HAP-1 (cell line): ENCODE measurements at regions not wholly inside any gene's neighbourhood (a gene's known extent, or its start where the extent isn't known, plus 50 kb on each side); places are given as distances from the start of the nearest gene placed in this dataset.
"Not testable (repeated sequence)": the region's sequence is repeated elsewhere in the genome, so short reads cannot be mapped to it uniquely, and the experiment has no call there.

Source experiments
- DNase-seq, 2 experiments: peaks; one replicate each; pipeline ENCODE4 v3.0.0-alpha.2; 2016 to 2020; ENCODE audit warnings: low spot score in 2 of 2
- H3K27me3 ChIP-seq: fragments of 250-450 bp; sonication (Bioruptor Pico); 2 replicates; pipeline ENCODE4 v1.5.1; 2020; ENCODE audit warnings: low read depth, mild to moderate bottlenecking, moderate library complexity
- H3K36me3 ChIP-seq: fragments of 250-450 bp; sonication (Bioruptor Pico); replicated peaks from 2 replicates; pipeline ENCODE4 v1.5.1; 2020; ENCODE audit warnings: mild to moderate bottlenecking
- H3K4me1 ChIP-seq: fragments of 250-450 bp; sonication (Bioruptor Pico); 2 replicates; pipeline ENCODE4 v1.5.1; 2020; ENCODE audit warnings: mild to moderate bottlenecking
- H3K4me3 ChIP-seq: fragments of 250-450 bp; sonication (Bioruptor Pico); 2 replicates; pipeline ENCODE4 v1.5.1; 2020; ENCODE audit warnings: mild to moderate bottlenecking, moderate library complexity
- H3K9me3 ChIP-seq: fragments of 250-450 bp; sonication (Bioruptor Pico); 2 replicates; pipeline ENCODE4 v1.5.1; 2020; ENCODE audit warnings: mild to moderate bottlenecking, moderate library complexity
- in situ Hi-C: fragments of 300-500 bp; cut with MboI; formaldehyde crosslinking; loops from 3 replicates; pipeline ENCODE4 v1.14.3; 2020; ENCODE audit warnings: low sequenced_read_pairs, inconsistent platforms, mixed read lengths

DNA sequence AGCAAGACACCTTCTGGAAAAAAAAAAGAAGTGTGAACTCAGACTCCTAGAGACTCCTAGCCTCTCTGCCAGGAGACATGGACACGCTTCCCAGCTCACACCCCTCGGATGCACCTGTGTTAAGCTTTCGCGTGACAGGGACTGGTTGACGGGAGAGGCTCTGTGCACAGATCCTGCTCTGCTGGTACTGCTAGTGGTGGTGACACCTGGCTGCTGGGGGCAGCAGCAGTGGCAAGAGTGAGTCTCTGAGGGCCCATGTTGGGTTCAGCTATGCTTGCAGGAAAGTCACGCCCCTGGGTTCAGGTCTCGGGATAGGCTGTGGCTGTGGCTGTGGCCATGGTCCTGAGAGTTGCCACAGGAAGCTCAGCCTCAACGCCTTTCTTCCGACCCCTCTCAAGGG is 81.1 kb downstream of the XRCC2 start:
- no peak for DNase-seq
- in situ Hi-C loops = no loop called here
- no peak overlapping the region for H3K4me3 ChIP-seq

DNA sequence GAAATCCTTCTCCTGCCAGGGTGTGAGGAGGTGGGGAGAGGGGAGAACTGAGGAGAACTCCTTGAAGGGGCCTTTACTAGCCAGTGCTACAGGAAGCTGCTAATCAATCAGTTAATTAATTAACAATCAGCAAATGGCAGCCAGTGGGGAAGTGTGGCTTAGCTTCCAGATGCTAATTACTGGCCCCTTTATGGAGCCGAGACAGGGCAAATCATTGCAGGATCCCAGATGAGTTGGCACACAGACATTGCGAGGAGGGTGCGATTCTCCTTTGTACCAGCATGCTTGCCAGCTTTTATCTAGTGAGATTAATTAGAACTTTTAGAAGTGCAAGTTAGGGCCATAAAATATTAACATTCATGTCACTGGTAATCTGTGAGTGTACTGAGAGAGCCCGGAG is 84.0 kb downstream of the XRCC2 start:
- no peak for DNase-seq
- no peak overlapping the region for H3K4me3 ChIP-seq
- H3K9me3 ChIP-seq = no peaks in the 10 kb centered on the region
- in situ Hi-C loops = no loop called here
- H3K36me3 ChIP-seq = no peaks in the 10 kb centered on the region
- H3K27me3 ChIP-seq = no peaks in the 10 kb centered on the region
- H3K4me1 ChIP-seq = no peaks in the 10 kb centered on the region

More for the DNA sequence above, 81.1 kb downstream of the XRCC2 start:
- H3K36me3 ChIP-seq = no peaks in the 10 kb centered on the region
- H3K9me3 ChIP-seq = no peaks in the 10 kb centered on the region
- H3K4me1 ChIP-seq = no peaks in the 10 kb centered on the region
- no peaks in the 10 kb centered on the region for H3K27me3 ChIP-seq

DNA sequence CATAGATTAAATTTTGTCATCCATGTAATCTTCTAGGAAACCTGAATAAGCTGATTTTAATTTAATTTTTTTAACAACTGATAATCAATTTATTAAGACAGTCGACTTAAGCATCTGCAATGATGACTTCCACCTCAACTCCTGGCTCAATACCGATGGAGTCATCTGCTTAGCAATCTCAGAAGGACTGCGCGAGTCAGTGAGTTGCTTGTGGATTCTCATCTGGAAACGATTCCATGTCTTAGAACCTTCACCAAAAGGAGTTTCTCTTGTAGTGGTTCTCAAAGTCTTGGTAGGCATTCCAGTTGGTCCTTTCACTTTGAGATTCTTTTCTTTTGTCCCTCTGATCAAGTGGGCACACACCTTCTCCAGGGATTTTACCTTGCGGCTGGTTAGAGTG is 85.5 kb downstream of the XRCC2 start:
- in situ Hi-C loops = no loop called here
- Histone ChIP-seq H3K4me1 (no peaks in the 10 kb centered on the region), H3K4me3 (no peak overlapping the region), H3K9me3 (no peaks in the 10 kb centered on the region), H3K36me3 (no peaks in the 10 kb centered on the region), H3K27me3 (no peaks in the 10 kb centered on the region)
- no peak for DNase-seq

DNA sequence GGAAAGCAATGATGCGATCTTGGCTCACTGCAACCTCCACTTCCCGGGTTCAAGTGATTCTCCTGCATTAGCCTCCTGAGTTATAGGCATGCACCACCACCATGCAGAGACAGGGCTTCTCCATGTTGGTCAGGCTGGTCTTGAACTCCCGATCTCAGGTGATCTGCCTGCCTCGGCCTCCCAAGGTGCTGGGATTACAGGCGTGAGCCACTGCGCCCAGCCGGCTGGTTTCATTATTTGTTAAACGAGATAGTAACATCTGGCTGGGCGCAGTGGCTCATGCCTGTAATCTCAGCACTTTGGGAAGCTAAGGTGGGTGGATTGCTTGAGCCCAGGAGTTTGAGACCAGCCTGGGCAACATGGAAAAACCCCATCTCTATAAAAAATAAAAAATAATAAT is 86.1 kb downstream of the XRCC2 start:
- H3K9me3 ChIP-seq, H3K4me3 ChIP-seq, in situ Hi-C loops, H3K36me3 ChIP-seq, H3K27me3 ChIP-seq, DNase-seq, H3K4me1 ChIP-seq: not testable (repeated sequence)

DNA sequence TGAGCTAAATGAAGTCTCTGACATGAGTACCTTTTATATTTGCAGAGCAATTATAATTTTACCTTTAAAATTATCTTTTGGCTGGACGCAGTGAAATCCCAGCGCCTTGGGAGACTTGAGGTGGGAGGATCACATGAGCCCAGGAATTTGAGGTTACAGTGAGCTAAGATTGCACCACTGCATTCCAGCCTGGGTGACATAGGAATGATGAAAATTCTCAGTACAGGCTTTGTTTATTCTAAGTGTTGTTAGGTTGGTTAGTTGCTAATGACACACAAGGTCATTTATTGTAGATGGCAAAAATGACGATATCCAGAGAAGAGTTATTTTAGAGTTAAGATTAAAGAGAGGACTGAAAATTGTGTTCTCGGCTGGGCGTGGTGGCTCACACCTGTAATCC is 87.6 kb downstream of the XRCC2 start:
- H3K4me3 ChIP-seq = no peak overlapping the region
- in situ Hi-C loops = no loop called here
- no peak for DNase-seq
- H3K9me3 ChIP-seq = no peaks in the 10 kb centered on the region
- H3K36me3 ChIP-seq = no peaks in the 10 kb centered on the region
- H3K27me3 ChIP-seq = no peaks in the 10 kb centered on the region
- no peaks in the 10 kb centered on the region for H3K4me1 ChIP-seq

DNA sequence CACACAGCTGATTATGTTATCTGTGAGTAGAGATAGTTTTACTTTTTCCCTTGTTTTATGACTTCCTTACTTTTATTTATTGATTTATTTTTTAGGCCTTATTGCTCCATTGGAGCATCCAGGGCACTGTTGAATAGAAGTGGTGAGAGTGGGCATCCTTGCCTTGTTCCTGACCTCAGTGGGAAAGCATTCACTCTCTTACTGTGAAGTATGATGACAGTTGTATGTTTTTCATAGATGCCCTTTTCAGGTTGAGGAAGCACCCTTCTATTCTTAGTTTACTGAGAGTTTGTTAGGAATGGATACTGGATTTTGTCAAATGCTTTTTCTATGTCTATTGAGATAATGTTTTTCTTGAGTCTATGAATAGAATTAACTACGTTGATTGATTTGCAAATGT is 88.6 kb downstream of the XRCC2 start:
- in situ Hi-C loops = no loop called here
- no peaks in the 10 kb centered on the region for H3K4me1 ChIP-seq
- no peaks in the 10 kb centered on the region for H3K9me3 ChIP-seq
- DNase-seq = no peak
- H3K4me3 ChIP-seq = no peak overlapping the region
- no peaks in the 10 kb centered on the region for H3K36me3 ChIP-seq
- H3K27me3 ChIP-seq = no peaks in the 10 kb centered on the region

DNA sequence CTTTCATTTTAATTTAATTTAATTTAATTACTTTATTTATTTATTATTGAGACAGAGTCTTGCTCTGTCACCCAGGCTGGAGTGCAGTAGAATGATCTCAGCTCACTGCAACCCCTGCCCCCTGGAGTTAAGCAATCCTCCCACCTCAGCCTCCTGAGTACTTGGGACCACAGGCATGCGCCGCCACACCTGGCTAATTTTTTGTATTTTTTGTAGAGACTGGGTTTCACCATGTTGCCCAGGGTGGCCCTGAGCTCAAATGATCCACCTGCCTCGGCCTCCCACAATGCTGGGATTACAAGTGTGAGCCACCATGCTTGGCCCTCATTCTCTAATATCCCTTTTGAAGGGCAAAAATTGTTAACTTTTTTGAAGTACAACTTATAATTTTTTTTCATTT is 92.9 kb downstream of the XRCC2 start:
- no peaks in the 10 kb centered on the region for H3K4me1 ChIP-seq
- H3K36me3 ChIP-seq = no peaks in the 10 kb centered on the region
- H3K27me3 ChIP-seq = no peaks in the 10 kb centered on the region
- no peaks in the 10 kb centered on the region for H3K9me3 ChIP-seq
- in situ Hi-C loops = no loop called here
- no peak overlapping the region for H3K4me3 ChIP-seq
- DNase-seq = no peak

DNA sequence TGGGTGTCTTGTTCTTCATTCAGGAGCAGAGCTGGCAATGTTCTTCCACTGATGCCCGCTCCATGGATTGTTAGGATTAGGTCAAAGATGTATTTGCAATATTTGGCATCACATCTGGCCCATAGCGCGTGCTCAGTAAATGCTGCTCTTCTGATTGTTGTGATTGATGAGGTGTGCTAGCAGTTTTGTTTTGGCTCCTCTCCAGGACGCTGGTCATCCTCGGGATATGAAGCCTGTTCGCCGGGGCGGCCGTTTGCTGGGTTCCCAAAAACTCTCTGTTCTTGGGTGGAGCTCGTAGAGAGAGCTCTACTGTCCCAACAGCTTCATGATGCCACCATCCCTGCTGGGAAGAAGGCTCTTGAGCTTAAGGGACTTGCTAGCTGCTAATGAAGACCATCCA is 96.9 kb downstream of the XRCC2 start:
- in situ Hi-C loops = no loop called here
- no peaks in the 10 kb centered on the region for H3K4me1 ChIP-seq
- no peaks in the 10 kb centered on the region for H3K9me3 ChIP-seq
- H3K36me3 ChIP-seq = no peaks in the 10 kb centered on the region
- no peak for DNase-seq
- H3K27me3 ChIP-seq = no peaks in the 10 kb centered on the region
- H3K4me3 ChIP-seq = no peak overlapping the region

DNA sequence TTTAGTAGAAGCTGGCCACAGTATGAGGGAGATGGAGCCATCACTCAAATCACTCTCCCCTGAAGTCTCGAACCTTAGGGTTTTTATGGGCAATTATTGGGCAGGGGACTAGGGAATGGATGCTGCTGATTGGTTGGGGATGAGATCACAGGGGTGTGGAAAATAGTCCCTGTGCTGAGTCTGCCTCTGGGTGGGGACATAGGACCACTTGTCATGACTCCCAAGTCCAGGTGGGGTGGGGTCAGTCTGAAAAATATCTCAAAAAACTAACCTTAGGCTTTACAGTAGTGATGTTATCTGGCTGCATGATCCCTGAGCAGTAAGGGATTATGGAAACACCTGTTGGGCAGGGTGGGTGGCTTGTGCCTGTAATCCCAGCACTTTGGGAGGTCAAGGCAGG is 98.6 kb downstream of the XRCC2 start:
- Histone ChIP-seq H3K4me3 (no peak overlapping the region), H3K9me3 (no peaks in the 10 kb centered on the region), H3K36me3 (no peaks in the 10 kb centered on the region), H3K4me1 (no peaks in the 10 kb centered on the region), H3K27me3 (no peaks in the 10 kb centered on the region)
- in situ Hi-C loops = no loop called here
- DNase-seq = no peak

DNA sequence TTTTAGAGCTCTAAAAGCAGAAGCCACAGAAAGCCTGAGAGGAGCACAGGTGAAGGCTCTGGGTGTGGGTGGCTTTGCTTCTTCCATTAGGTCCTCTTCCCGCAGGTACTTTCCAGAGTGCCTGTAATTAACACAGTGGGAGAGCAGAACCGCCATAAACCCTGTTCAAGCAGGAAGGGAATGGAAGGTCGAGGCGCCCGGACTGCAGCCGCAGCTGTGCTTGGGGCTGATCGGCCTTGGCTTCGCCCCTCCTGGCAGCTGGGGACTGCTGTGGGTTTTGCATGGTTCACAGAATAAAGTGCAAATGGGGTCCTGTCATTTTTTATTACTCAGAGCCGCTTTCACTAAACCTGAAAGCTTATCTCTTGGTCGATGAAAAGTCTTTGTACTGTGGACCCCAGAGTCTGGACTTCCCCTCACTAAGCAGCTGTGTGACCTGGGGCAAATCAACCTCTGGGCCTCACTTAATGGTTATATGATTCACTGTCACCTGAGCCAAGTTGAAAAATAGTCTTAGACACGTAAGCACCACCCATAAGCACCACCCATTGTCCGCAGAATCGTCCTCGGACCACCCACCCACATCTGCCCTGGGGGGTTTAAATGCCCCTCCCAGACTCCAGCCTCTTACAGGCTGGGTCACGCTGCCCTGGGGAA is 100.9 kb downstream of the XRCC2 start:
- Histone ChIP-seq H3K27me3 (no peaks in the 10 kb centered on the region), H3K9me3 (no peaks in the 10 kb centered on the region), H3K36me3 (no peaks in the 10 kb centered on the region), H3K4me1 (no peaks in the 10 kb centered on the region), H3K4me3 (no peak overlapping the region)
- in situ Hi-C loops = no loop called here
- DNase-seq = no peak

DNA sequence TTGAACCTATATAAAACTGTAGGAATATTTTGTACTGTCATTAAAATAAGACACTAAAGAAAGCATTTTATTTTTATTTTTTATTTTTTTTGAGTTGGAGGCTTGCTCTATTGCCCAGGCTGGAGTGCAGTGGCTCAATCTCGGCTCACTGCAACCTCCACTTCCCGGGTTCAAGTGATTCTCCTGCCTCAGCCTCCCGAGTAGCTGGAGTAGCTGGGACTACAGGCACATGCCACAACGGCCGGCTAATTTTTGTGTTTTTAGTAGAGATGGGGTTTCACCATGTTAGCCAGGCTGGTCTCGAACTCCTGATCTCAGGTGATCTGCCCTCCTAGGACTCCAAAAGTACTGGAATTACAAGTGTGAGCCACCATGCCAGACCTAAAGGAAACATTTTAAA is 102.8 kb downstream of the XRCC2 start:
- H3K9me3 ChIP-seq, H3K27me3 ChIP-seq, H3K36me3 ChIP-seq, in situ Hi-C loops, H3K4me1 ChIP-seq, H3K4me3 ChIP-seq, DNase-seq: not testable (repeated sequence)

DNA sequence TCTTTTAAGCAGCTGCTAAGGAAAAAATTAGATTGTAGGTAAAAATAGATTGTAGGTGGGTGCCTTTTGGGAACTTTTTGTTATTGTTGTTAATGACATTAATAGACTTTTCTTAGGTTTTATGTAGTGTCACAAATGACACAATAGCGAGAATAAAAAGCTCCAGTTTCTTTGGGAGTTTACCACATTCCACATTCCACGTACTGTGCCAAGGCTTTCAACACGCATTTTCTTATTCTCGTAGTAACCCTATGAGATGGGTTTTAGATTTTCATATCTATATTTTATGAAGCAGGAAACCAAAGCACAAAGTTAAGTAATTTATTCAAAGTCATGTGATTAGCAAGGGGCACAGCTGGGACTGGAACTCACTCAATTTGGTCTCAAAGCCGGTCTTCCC is 103.8 kb downstream of the XRCC2 start:
- H3K27me3 ChIP-seq = no peaks in the 10 kb centered on the region
- no peaks in the 10 kb centered on the region for H3K36me3 ChIP-seq
- DNase-seq = no peak
- H3K9me3 ChIP-seq = no peaks in the 10 kb centered on the region
- in situ Hi-C loops = no loop called here
- no peaks in the 10 kb centered on the region for H3K4me1 ChIP-seq
- H3K4me3 ChIP-seq = no peak overlapping the region

DNA sequence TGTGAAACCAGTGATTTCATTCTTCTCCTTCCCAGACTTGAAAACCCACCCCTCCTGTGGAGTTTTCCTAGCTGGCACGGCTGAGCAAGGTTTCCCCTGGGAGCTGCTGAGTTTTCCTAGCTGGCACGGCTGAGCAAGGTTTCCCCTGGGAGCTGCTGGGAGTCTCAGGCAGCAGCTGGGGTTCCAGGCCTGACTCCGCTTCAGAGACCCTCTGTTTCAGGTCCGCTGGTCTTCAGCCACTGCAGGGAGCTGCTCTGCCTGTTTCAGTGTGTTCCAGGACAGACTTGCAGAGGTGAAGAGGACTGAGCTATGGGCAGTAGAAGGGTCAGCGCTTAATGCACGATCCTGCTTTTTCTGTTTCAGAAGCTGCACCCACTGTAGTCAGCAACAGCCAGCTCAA is 104.9 kb downstream of the XRCC2 start:
- no peaks in the 10 kb centered on the region for H3K4me1 ChIP-seq
- no peaks in the 10 kb centered on the region for H3K36me3 ChIP-seq
- DNase-seq = no peak
- in situ Hi-C loops = no loop called here
- no peaks in the 10 kb centered on the region for H3K27me3 ChIP-seq
- no peaks in the 10 kb centered on the region for H3K9me3 ChIP-seq
- no peak overlapping the region for H3K4me3 ChIP-seq

DNA sequence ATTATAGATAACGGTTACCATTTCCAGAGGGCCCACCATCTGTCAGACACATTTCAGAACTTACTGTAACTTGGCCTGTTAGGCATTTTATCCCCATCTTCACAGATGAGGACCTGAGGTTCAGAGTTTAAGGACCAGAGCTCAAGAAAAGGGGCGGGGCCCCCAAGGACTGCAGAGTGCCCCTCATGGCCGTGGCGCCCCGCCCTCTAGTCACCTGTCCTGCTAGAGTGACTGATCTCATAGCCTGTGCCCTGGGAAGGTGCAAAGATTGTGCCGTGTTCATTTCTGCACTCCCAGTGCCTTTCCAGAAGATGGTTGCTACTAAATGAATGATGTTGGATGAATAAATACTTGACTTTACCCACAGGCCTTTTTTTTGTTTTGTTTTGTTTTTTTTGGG is 107.0 kb downstream of the XRCC2 start:
- Histone ChIP-seq H3K9me3 (no peaks in the 10 kb centered on the region), H3K4me3 (no peak overlapping the region), H3K36me3 (no peaks in the 10 kb centered on the region), H3K27me3 (no peaks in the 10 kb centered on the region), H3K4me1 (no peaks in the 10 kb centered on the region)
- no peak for DNase-seq
- in situ Hi-C loops = no loop called here

DNA sequence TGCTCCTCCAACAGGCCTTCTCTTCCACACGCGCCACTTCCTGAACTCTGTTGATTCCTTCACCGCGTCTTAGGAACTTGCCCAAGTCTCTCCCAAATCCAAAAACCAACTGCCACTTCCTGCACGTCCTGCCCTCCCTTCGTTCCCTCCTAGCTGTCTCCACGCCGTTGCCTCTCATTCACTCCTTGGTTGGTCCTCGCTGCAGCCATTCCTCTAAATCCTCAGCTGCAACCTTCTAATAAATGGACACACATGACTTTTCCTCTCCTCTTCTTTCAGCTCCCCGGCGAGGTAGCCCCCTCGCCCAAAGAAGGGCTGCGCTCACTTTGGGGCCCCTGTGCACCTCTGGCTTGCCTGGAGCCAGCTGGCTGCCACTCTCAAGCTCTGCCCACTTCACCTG is 110.2 kb downstream of the XRCC2 start:
- no peaks in the 10 kb centered on the region for H3K36me3 ChIP-seq
- no peaks in the 10 kb centered on the region for H3K27me3 ChIP-seq
- no peaks in the 10 kb centered on the region for H3K4me1 ChIP-seq
- DNase-seq = no peak
- no peak overlapping the region for H3K4me3 ChIP-seq
- in situ Hi-C loops = no loop called here
- H3K9me3 ChIP-seq = no peaks in the 10 kb centered on the region
